ENCODE measurements at regions not wholly inside any gene's neighbourhood (a gene's known extent, or its start where the extent isn't known, plus 50 kb on each side); places are given as distances from the start of the nearest gene placed in this dataset.

DNA sequence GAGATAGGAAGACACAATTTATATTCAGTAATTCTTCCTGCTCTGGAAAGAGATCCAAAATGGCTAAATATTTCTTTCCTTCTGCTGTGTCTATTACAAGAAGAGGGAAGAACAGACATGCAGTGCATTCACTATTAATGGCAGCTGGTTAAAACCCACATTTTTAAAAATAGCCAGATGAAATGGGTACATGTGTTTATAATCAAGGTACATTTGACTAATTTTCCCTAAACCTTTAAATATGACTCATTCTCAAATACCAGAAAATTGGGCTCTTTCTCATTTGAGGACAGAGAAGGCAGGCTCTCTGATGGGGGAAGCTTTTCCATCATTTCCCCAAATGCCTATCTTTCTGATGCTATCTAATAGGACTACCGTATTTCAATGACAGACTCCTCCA is 215.7 kb upstream of the HABP2 start:
- Histone ChIP-seq H3K79me2 (ENCODE audit: insufficient read depth, low read length) (no peaks in the 10 kb centered on the region), H3K27me3 (ENCODE audit: insufficient read depth, low read length) (0 out of 2 replicates have a peak, but pooled peaks cover 4% of the 10 kb centered on the region), H3K9ac (ENCODE audit: low read length) (no peak overlapping the region), H3K36me3 (ENCODE audit: control insufficient read depth in 1 of 2, insufficient read depth in 2 of 2, low read length in 2 of 2) (no peaks in the 10 kb centered on the region), H3K27ac (ENCODE audit: low read depth, low read length) (no peak overlapping the region), H3K4me3 (replicated peaks in 1 of 2; ENCODE audit: low read depth in 1 of 2, low read length in 2 of 2) (no peak overlapping the region), H3K9me2 (ENCODE audit: insufficient read depth) (no peaks in the 10 kb centered on the region), H2AFZ (ENCODE audit: low read depth, low read length, poor library complexity, severe bottlenecking) (no peak overlapping the region), H4K20me1 (ENCODE audit: insufficient read depth) (no peaks in the 10 kb centered on the region), H3K4me1 (ENCODE audit: control insufficient read depth in 1 of 2, insufficient read depth in 2 of 2, low read length in 2 of 2) (no peaks in the 10 kb centered on the region), H3K4me2 (ENCODE audit: low read length) (no peak overlapping the region), H3K9me3 (ENCODE audit: control insufficient read depth in 1 of 2, insufficient read depth in 1 of 2, low read depth in 1 of 2, low read length in 2 of 2) (no peaks in the 10 kb centered on the region; a peak in 2 of 4 replicates)
- no TSS peak for BruUV-seq (replicated peaks)
- intact Hi-C loops (cut with micrococcal nuclease): no loop called here
- ChIA-PET RAD21 (ENCODE audit: low non-redundant PET in 1 of 2, low total read pairs in 2 of 2, uncharacterized antibody in 2 of 2, unreplicated experiment in 2 of 2) (no interaction called here), POLR2A (no interaction called here), CTCF (no interaction called here)
- ATAC-seq (no peak), DNase-seq (ENCODE audit: low read depth, low spot score) (no peak)
- no peak for TF ChIP-seq REST (IDR thresholded peaks at IDR 0.05; ENCODE audit: low read depth)
- TF ChIP-seq SP1 (IDR thresholded peaks at IDR 0.05; ENCODE audit: low read depth): no peak
- TF ChIP-seq, protein P1, sequence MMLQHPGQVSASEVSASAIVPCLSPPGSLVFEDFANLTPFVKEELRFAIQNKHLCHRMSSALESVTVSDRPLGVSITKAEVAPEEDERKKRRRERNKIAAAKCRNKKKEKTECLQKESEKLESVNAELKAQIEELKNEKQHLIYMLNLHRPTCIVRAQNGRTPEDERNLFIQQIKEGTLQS (IDR thresholded peaks at IDR 0.05): no peak
- no peak for TF ChIP-seq MAX (IDR thresholded peaks at IDR 0.05)
- no peak for TF ChIP-seq ZBTB33 (IDR thresholded peaks at IDR 0.05; ENCODE audit: extremely low read depth, insufficient replicate concordance, low read length)
